ENCODE measurements at regions not wholly inside any gene's neighbourhood (a gene's known extent, or its start where the extent isn't known, plus 50 kb on each side); places are given as distances from the start of the nearest gene placed in this dataset.

DNA sequence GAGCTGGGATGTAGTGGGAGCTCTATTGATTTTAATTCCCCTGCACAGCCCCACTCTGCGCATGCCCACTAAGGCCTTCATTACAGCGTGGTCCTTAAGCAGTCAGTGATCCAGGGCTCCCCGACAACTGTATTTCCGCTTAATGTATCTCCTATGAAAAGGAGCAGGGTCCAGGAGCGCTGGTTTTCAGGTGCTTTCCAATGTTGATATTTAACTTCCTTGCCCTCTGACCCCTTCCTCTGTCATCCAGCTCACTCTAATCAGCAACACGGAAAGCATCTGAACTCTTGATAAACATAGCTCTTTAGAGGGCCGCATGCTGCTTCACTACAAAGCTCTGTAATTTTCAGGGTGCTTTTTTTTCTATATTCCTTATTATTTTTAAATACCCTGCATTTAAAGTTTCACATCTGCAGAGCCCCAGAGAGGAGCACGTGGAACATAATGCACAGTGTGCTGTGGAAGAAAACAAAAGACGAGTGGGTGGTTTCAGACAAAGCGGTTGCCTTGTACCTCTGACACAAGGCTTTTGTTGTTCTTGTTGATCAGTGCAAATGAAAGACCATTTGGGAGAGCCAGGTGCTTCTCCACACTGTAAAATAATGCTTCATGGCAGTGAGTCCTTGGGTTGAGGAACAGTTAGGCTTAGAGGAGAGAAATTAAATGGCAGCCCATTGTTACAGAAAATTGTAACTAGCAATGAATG, 465.9 kb upstream of the CELF2 start:
- H4K20me1 ChIP-seq (ENCODE audit: control insufficient read depth, insufficient read depth, low read depth, low read length), result no peaks in the 10 kb centered on the region
- no peaks in the 10 kb centered on the region for H3K4me1 ChIP-seq (ENCODE audit: control insufficient read depth, low read length)
- no peak overlapping the region for H3K4me3 ChIP-seq (ENCODE audit: low read length)
- H3K9me3 ChIP-seq (ENCODE audit: control insufficient read depth, insufficient read depth, low read length), result no peaks in the 10 kb centered on the region
- H3K36me3 ChIP-seq (ENCODE audit: control insufficient read depth, low read length), result no peaks in the 10 kb centered on the region
- no peaks in the 10 kb centered on the region for H3F3A ChIP-seq (ENCODE audit: control insufficient read depth, insufficient read depth)
- H3K9me2 ChIP-seq (replicated peaks; ENCODE audit: control insufficient read depth, low read length), result no peaks in the 10 kb centered on the region
- no peak overlapping the region for H3K4me2 ChIP-seq (ENCODE audit: low read length)
- no peaks in the 10 kb centered on the region for H3K27me3 ChIP-seq (ENCODE audit: control insufficient read depth, low read length)
- no peak for TF ChIP-seq EZH2phosphoT487 (IDR thresholded peaks at IDR 0.05; ENCODE audit: borderline replicate concordance, low read length)
- TF ChIP-seq, protein P1, sequence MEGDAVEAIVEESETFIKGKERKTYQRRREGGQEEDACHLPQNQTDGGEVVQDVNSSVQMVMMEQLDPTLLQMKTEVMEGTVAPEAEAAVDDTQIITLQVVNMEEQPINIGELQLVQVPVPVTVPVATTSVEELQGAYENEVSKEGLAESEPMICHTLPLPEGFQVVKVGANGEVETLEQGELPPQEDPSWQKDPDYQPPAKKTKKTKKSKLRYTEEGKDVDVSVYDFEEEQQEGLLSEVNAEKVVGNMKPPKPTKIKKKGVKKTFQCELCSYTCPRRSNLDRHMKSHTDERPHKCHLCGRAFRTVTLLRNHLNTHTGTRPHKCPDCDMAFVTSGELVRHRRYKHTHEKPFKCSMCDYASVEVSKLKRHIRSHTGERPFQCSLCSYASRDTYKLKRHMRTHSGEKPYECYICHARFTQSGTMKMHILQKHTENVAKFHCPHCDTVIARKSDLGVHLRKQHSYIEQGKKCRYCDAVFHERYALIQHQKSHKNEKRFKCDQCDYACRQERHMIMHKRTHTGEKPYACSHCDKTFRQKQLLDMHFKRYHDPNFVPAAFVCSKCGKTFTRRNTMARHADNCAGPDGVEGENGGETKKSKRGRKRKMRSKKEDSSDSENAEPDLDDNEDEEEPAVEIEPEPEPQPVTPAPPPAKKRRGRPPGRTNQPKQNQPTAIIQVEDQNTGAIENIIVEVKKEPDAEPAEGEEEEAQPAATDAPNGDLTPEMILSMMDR (IDR thresholded peaks at IDR 0.05; ENCODE audit: low read depth, low read length, poor library complexity, severe bottlenecking), result no peak
- H3K79me2 ChIP-seq (ENCODE audit: control insufficient read depth, low read length), result no peaks in the 10 kb centered on the region
- H3K27ac ChIP-seq (ENCODE audit: low read depth, low read length), result no peak overlapping the region

DNA sequence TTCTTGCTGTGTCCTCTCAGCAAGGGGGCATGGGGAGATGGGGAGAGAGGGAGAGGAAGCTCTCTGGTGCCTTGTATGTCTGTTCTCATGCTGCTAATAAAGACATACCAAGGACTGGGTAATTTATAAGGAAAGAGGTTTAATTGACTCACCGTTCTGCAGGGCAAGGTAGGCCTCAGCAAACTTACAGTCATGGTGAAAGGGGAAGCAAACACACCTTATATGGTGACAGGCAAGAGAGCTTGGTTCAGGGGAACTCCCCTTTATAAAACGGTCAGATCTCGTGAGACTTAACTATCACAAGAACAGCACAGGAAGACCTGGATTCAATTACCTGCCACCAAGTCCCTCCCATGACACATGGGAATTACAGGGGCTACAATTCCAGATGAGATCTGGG, 464.7 kb upstream of the CELF2 start:
- H3K79me2 ChIP-seq (ENCODE audit: control insufficient read depth, low read length), result no peaks in the 10 kb centered on the region
- no peaks in the 10 kb centered on the region for H3F3A ChIP-seq (ENCODE audit: control insufficient read depth, insufficient read depth)
- H3K4me1 ChIP-seq (ENCODE audit: control insufficient read depth, low read length), result no peaks in the 10 kb centered on the region
- no peaks in the 10 kb centered on the region for H3K27me3 ChIP-seq (ENCODE audit: control insufficient read depth, low read length)
- no peaks in the 10 kb centered on the region for H3K36me3 ChIP-seq (ENCODE audit: control insufficient read depth, low read length)
- H3K4me2 ChIP-seq (ENCODE audit: low read length), result no peak overlapping the region
- H3K4me3 ChIP-seq (ENCODE audit: low read length), result no peak overlapping the region
- H4K20me1 ChIP-seq (ENCODE audit: control insufficient read depth, insufficient read depth, low read depth, low read length), result no peaks in the 10 kb centered on the region
- no peaks in the 10 kb centered on the region for H3K9me2 ChIP-seq (replicated peaks; ENCODE audit: control insufficient read depth, low read length)
- TF ChIP-seq, protein P1 (IDR thresholded peaks at IDR 0.05; ENCODE audit: low read depth, low read length, poor library complexity, severe bottlenecking), result no peak
- no peak for TF ChIP-seq EZH2phosphoT487 (IDR thresholded peaks at IDR 0.05; ENCODE audit: borderline replicate concordance, low read length)
- no peaks in the 10 kb centered on the region for H3K9me3 ChIP-seq (ENCODE audit: control insufficient read depth, insufficient read depth, low read length)
- H3K27ac ChIP-seq (ENCODE audit: low read depth, low read length), result no peak overlapping the region

DNA sequence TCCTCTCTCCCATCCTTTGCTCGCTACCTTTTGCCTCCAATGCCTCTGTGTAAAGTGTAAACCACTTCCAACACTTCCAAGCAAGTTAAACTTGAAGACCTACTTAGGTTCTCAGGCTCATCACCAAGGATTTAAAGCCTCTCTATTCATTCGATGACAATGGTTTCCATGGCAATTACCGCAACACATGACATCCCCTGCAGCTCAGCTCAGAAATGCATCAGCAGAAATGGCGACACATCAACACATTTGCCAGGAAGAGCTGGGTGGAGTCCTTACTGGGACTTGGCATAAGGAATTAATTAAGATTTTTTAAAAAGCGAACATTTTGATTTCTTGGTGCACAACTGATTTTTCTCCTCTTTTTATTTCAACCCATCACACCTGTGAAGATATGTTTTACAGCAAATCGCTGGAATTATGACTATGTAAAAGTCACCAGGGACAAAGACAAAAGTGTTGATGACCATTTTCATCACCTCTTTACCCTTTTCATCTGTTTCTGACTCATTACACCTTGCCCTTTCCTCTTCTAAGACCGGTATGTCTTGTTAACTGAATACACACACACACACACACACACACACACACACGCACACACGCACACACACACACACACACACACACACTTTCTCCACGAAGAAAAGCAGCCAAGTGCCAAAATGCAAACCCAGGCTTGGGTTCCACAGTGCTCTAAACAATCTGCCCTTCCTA, 453.4 kb upstream of the CELF2 start:
- Histone ChIP-seq H3K27ac (ENCODE audit: low read depth, low read length) (no peak overlapping the region), H3K79me2 (ENCODE audit: control insufficient read depth, low read length) (no peaks in the 10 kb centered on the region), H3K4me3 (ENCODE audit: low read length) (no peak overlapping the region), H3K9me3 (ENCODE audit: control insufficient read depth, insufficient read depth, low read length) (no peaks in the 10 kb centered on the region), H3K9me2 (replicated peaks; ENCODE audit: control insufficient read depth, low read length) (no peaks in the 10 kb centered on the region), H3K27me3 (ENCODE audit: control insufficient read depth, low read length) (no peaks in the 10 kb centered on the region), H3K4me1 (ENCODE audit: control insufficient read depth, low read length) (no peaks in the 10 kb centered on the region), H3F3A (ENCODE audit: control insufficient read depth, insufficient read depth) (no peaks in the 10 kb centered on the region), H3K36me3 (ENCODE audit: control insufficient read depth, low read length) (no peaks in the 10 kb centered on the region), H4K20me1 (ENCODE audit: control insufficient read depth, insufficient read depth, low read depth, low read length) (no peaks in the 10 kb centered on the region), H3K4me2 (ENCODE audit: low read length) (no peak overlapping the region)
- TF ChIP-seq, protein P1 (IDR thresholded peaks at IDR 0.05; ENCODE audit: low read depth, low read length, poor library complexity, severe bottlenecking), result no peak
- TF ChIP-seq EZH2phosphoT487 (IDR thresholded peaks at IDR 0.05; ENCODE audit: borderline replicate concordance, low read length), result no peak

Data from DOHH2 (cell line).